Thyroid gland (tissue), 4 donors: ENCODE measurements at regions not wholly inside any gene's neighbourhood (a gene's known extent, or its start where the extent isn't known, plus 50 kb on each side); places are given as distances from the start of the nearest gene placed in this dataset.

ENCODE experiments used
- POLR2A ChIP-seq, 2 donors: fragments of 450-650 bp; IDR thresholded peaks; one replicate each; pipeline ENCODE4 v1.6.1; 2017; ENCODE audit warnings: antibody characterized with exemption in 2 of 2, mild to moderate bottlenecking in 2 of 2, moderate library complexity in 1 of 2
- TF ChIP-seq, protein P1 (sequence below), 6 experiments: fragments of 200-600 bp in 3 of 6; fragments of 450-650 bp in 3 of 6; sonication (generic) in 3 of 6; IDR thresholded peaks; one replicate each; pipeline ENCODE4 v1.5.1; 2016 to 2019; ENCODE audit warnings: antibody characterized with exemption in 6 of 6, mild to moderate bottlenecking in 2 of 6, inconsistent platforms in 1 of 6, moderate library complexity in 1 of 6

DNA sequence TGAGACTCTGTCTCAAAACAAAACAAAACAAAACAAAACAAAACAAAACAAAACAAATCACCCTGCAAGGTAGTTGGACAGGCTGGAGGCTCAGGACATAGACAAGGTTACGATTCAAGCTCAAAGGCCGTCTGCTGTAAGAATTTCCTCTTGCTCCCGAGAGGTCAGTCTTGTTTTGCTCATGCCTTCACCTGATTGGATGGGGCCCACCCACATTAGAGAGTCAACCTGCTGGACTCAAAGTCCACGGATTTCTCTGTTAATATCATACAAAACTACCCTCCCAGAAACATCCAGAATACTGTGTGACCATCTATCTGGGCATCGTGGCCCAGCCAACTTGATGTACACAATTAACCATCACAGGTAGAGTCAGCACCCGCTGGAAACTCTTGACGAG is 330.0 kb upstream of the EEF2KMT start:
- TF ChIP-seq, protein P1, sequence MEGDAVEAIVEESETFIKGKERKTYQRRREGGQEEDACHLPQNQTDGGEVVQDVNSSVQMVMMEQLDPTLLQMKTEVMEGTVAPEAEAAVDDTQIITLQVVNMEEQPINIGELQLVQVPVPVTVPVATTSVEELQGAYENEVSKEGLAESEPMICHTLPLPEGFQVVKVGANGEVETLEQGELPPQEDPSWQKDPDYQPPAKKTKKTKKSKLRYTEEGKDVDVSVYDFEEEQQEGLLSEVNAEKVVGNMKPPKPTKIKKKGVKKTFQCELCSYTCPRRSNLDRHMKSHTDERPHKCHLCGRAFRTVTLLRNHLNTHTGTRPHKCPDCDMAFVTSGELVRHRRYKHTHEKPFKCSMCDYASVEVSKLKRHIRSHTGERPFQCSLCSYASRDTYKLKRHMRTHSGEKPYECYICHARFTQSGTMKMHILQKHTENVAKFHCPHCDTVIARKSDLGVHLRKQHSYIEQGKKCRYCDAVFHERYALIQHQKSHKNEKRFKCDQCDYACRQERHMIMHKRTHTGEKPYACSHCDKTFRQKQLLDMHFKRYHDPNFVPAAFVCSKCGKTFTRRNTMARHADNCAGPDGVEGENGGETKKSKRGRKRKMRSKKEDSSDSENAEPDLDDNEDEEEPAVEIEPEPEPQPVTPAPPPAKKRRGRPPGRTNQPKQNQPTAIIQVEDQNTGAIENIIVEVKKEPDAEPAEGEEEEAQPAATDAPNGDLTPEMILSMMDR (IDR thresholded peaks at IDR 0.05) = no peak
- TF ChIP-seq POLR2A (IDR thresholded peaks at IDR 0.05) = no peak
